IPS-11a (cell line): ENCODE measurements at regions not wholly inside any gene's neighbourhood (a gene's known extent, or its start where the extent isn't known, plus 50 kb on each side); places are given as distances from the start of the nearest gene placed in this dataset.
A peak's percentile ranks its signal among the peaks of the same experiment; 100 is the strongest.

Experiments used
- H3K4me3 ChIP-seq: one replicate; pipeline ENCODE4 v1.5.1; 2013; ENCODE audit warnings: low read depth, low read length, control low read depth

DNA sequence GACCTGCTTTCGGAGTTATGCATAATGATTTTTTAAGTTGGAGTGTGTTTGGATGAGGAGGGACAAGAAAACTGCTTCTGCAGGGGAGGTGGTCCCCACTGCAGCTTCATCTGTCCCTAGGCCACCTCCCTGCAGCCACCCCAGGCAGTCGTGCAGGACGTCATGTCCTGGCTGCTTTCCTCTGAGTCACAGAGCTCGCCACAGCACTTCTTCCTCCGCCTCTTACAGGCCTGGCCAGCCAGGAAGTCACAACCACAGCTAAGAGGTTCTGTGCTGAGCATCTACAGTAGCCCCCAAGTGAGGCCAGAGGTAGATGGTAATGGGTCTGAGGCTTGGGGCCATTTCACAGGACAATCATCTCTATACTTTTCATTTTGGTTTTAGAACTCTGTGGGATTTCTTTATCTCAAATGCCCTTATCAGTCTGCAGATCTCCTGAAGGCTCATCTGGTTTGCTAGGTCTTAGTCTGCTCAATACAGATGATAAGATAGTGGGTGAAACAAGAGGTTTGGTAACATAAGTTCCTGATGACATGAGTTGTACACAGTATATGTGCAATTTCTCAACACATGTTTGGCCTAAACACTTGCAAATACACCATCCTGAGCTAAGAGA lies 106.4 kb downstream of the ARF6 start:
- no peak overlapping the region for H3K4me3 ChIP-seq

DNA sequence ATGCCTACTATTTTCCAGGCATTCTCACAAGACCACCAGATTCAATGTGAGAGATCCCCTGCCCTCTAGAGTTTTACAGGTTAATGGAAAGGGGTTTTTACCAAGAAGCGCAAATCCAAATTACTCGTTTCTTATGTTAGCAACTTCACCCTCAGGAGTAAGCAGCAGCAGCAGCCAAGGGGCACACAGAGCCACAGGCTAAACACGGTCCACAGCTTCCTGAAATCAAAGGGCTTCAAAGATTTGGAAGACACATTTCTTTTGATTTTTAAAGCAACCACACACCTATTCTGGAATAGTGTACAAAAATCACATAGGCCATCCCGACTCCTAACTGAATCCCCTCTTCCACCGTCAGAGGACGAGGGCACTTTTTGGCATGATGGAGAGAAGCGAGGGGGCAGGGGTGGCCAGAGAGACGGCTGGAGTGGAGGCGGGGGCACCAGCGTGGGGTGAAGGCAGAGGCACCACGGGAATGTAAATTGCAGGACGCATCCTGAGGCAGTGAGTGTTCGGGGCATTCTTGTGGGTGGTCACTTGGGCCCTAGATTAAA lies 107.0 kb downstream of the ARF6 start:
- no peak overlapping the region for H3K4me3 ChIP-seq

- H3K4me3 ChIP-seq: no peak overlapping the region
Observed at GRCh38 chr14:50000380-50001150, 107.7 kb downstream of the ARF6 start.

DNA sequence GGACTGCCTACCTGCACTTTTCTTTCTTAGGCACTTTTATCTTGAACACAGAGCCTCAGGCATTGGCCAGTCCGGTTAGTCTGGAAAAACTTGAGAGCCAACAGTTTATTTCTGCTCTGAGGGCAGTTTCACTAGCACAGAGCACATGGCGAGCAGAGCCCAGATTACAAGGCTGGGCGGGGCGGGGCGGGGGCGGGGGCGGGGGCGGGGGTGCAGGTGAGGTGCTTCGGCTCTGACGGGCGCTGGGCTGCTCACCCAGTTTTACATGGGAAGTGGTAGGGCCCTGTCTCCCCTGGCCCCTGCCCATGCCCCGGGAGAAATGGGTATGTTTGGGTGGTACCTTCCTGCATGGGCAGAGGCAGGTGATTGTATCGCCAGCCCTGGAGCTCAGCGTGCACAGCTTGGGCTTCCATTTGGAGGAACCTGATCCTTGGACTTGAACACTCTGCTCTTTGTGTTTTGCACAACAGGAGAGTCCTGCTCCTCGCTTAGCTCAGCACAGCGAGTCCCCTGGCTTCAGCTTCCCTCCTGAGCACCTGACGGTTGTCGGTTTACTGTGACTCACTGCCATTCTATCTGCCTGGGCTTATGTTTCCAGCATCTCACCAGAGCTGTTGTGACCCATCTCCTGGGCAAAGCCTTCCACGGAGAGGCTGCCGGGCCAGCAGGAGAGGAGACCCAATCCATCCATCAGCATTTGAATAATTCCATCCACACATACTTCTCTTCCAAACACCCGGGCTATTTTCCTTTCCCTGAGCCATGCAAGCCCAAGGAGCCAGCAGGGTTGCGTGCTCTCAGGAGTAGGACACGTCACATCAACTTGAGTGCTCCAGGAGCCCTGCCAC lies 108.5 kb downstream of the ARF6 start:
- H3K4me3 ChIP-seq: no peak overlapping the region

DNA sequence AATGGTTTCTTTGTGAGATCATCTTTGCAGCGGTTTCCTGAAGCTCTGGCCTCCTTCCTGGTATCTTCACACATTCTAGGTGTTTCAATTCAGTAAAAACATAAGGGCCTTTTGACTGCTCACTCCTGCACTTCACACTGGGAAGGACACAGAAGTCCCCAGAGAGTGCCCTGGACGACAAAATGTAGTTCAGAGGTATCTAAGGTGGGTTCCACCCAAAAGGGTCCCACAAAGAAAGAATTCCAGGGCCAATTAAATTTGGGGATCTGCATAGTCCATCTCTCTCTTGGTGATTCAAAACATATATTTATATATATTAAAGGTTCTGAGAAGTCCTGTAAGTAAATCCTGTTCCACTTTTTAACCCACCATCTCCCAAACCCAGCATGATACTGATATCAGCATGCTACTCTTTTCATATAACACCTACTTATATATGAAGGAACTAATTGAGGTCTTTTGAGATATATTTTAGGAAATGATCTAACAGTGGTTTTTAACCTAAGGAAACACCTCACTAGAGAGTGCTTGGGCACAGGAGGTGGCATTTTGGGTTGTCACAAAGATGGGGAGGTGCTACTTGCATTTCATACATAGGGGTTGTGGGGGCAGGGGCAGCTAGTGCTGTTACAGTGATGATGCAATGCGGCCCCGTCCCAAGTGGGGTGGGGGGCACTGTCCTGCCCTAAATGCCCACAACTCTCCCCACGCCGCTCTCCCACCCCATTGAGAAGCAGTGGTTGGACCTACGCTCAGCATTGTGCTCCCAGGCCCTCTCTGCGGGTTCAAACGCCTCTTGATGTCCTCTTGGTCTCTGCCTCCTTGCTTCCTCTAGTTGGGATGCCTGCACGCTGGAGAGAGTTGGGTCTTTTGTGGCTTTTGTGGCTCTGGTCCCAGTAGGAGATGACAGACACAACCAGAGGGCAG lies 109.4 kb downstream of the ARF6 start:
- H3K4me3 ChIP-seq: no peak overlapping the region

GRCh38 chr14:50002926-50003212 lies 110.0 kb downstream of the ARF6 start:
- peak overlapping the region; percentile 45 for H3K4me3 ChIP-seq

GRCh38 chr14:50003213-50004021 lies 110.5 kb downstream of the ARF6 start:
- peak overlapping the region; percentile 45 for H3K4me3 ChIP-seq

DNA sequence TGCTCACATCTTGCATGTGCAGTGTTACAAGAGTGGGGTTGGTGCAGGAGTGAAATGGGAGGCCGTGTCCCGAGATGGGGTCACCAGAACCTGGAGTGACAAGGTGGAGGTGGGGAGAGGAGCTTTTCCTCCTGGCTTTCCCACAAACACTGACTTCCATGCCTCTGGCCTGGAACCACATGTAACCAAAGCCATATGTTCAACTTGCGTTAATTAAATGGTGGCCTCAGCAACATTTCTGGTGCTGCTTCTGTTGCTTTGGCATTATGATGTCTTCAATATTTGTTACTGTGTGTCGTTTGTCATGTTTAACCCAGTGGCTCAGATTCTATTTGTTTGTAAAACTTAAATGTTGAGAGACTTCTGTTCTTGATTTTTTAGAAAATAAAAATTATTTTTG lies 110.2 kb downstream of the VCPKMT start:
- H3K4me3 ChIP-seq: no peak overlapping the region

DNA sequence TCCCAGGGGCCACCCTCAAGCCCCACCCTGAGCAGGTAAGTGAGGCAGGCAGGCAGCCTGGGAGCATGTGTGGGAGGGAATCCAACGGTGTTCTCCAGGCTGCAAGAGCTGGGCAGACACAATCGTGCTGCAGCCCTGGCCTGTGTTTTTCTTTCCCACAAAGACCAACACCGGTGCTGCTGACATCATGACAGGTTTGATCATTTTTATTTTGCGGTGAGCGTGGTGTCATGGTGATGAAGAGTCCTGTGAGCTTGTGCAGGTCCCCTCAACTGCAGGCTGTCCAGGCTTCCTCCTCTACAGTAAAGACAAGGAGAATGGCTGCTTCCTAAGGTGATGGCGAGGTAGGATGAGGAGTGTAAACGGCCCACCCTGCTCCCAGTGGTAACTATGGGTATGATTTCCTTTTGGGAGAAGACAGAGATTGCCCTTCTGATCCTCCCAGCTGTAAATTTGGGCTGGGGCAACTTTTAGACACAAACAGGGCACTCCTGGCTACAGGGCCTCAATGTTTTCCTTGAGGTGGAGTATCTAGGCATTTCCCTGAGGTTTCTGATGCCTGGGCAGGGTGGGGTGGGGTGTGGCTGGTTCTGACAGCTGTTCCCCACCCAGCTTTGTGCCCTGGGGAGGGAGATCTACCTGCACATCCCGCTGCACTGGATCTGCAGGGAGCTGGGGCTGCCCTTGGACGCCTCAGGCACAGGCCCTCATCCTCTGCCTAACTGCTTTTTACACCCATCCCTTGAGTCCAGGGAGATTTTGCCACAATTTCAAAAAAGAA lies 109.1 kb downstream of the VCPKMT start:
- H3K4me3 ChIP-seq: no peak overlapping the region

DNA sequence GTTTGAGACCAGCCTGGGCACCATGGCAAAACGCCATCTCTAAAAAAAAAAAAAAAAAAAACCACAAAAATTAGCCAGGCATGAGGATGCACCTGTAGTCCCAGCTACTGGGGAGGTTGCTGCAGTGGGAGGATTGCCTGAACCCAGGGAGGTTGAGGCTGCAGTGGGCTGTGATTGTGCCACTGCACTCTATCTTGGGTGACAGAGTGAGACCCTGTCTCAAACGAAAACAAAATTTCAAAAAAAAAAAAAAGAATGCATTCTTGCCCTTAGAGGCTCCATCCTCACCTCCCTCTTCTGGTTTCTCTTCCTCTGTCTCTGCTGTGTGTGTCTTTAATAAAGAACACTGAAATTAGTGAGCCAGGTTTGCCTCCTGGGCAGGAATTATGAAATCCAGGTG lies 107.8 kb downstream of the VCPKMT start:
- no peak overlapping the region for H3K4me3 ChIP-seq

- no peak overlapping the region for H3K4me3 ChIP-seq
Observed at GRCh38 chr14:50008974-50009373, 107.4 kb downstream of the VCPKMT start.

DNA sequence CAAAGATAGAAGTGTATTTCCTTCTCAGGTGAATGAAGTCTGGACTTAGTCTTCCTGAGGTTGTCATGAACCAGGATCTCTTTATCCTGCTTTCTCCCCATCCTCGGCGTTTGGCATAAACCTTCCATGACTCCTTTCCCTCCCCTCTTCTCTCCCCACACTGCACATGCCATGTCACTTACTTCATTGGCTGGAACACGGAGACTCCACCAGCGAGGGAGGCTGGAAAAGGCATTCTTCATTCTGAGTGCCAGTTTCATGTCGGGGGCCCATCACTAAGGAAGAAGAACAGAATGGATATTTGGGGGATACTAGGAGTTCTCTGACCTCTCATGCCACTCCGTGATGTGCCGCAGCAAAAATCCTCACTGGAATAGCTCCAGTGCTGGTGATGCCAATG lies 105.6 kb downstream of the VCPKMT start:
- no peak overlapping the region for H3K4me3 ChIP-seq

DNA sequence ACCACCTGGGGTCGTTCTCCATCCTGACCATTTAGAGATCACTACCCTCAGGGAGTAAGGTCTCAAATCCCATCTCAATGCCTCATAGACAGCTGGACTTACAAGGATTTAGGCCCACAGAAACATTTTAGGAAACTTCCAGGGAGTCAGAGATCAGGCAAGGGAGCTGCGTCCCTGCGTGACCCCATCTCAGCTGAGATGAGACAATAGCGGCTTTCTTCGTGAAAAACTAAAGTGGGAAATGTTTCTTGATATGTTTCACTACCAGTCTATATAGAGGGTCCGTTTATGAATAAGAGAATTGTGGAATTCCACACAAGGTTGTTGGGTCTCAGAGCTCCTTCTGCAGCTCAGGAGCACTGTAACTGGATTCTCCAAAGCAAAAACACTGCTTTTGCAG lies 105.1 kb downstream of the VCPKMT start:
- H3K4me3 ChIP-seq: no peak overlapping the region

DNA sequence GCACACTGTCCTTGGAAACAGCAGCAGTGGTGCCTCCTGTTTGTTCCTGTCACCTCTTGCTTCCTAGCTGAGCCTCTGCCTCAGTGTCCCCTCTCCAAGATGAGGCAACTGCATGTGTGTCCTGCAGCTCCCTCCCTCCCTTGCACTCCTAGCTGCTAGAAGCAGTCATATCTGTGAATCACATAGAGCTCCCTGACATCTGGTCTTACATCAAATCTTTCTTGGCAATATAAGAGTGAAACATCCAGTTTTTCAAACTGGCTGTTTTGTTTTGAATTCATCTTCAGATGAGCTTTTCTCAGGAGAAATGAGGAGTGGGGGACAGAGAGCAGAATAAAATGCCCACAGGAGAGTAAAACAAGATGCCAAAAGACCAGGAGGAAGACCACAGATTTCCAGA lies 103.7 kb downstream of the VCPKMT start:
- H3K4me3 ChIP-seq: no peak overlapping the region

DNA sequence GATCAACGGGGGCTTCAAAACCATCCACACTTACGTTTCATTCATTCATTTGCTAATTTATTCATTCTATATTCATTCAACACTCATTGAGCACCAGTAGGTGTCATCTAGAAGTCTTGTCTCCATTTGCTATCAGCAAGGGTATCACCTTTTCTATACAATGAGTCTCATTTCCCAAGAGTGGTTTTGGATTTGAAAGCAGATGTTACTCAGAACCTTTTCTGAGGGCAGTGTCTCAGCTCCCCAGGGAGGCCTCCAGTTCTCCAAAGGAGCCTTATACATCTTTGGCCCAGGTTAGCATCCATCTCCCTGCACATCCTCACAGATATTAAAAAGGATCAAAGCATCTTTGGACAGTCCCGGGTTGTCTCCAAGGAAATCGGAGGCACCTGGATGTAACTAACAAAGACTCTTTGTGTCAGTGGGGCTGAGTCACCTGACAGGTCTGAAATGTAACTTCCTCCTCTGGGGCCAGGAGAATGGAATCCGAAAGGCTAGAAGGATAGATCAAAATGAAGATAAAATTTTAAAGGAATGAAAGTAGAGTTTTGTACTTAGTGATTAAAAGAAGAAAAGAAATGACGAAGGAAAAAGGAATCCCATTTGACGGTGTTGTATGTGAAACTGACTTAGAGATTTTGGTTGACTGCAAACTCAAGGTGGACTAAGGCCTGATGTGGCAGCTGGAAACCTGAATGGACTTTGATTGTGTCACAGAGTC lies 103.0 kb downstream of the VCPKMT start:
- no peak overlapping the region for H3K4me3 ChIP-seq

DNA sequence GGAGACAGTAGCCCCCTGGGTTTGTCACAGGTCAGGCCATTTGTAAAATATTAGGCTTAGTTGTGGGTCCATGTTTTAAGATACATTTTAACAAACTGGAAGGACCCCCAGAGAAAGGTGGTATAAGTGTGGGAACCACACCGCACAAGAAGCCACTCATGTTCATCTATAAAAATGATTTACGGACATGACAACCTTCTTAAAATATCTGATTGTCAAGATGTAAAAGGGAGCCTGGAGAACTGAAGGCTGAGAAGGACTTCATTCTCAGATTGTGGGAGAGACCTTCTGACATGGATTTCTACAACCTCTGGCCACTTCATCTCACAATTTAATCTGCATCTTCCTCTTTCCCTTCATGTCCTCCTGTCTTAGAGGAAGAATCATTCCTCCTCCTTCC lies 102.4 kb downstream of the VCPKMT start:
- H3K4me3 ChIP-seq: no peak overlapping the region

- H3K4me3 ChIP-seq: no peak overlapping the region
Observed at GRCh38 chr14:50014809-50015430, 101.5 kb downstream of the VCPKMT start.

- H3K4me3 ChIP-seq: no peak overlapping the region
Observed at GRCh38 chr14:50015716-50016115, 100.7 kb downstream of the VCPKMT start.
